Kidney (tissue), 13 donors: ENCODE measurements at regions not wholly inside any gene's neighbourhood (a gene's known extent, or its start where the extent isn't known, plus 50 kb on each side); places are given as distances from the start of the nearest gene placed in this dataset.

Experiments used
- DNase-seq, 5 donors: peaks; one replicate each; pipeline ENCODE4 v3.0.0-alpha.2; 2013 to 2020
- FAIRE-seq: peaks from 2 replicates; lab custom pipeline; 2012; peaks lifted over from hg19 to GRCh38; lab: Jason Lieb, UNC
- H3K27ac ChIP-seq, 2 donors: one replicate each; pipeline ENCODE4 v1.7.0; 2013; ENCODE audit warnings: low read depth in 2 of 2, low read length in 2 of 2, inconsistent platforms in 1 of 2
- H3K27me3 ChIP-seq: one replicate; pipeline ENCODE4 v1.7.1; 2013; ENCODE audit warnings: low read length, inconsistent platforms; ENCODE audit not compliant: control insufficient read depth, insufficient read depth
- H3K36me3 ChIP-seq, 3 donors: one replicate each; pipeline versions ENCODE4 v1.7.0 to v1.7.1; 2013; ENCODE audit warnings: low read length in 3 of 3, control low read depth in 1 of 3, inconsistent platforms in 1 of 3; ENCODE audit not compliant: insufficient read depth in 3 of 3, control insufficient read depth in 2 of 3
- H3K4me1 ChIP-seq, 3 donors: one replicate each; pipeline versions ENCODE4 v1.7.0 to v1.7.1; 2013; ENCODE audit warnings: low read length in 3 of 3, inconsistent platforms in 1 of 3, low read depth in 1 of 3; ENCODE audit not compliant: control insufficient read depth in 2 of 3, insufficient read depth in 2 of 3
- H3K4me3 ChIP-seq, 3 donors: one replicate each; pipeline versions ENCODE4 v1.7.0 to v1.8.1; 2013; ENCODE audit warnings: low read length in 3 of 3, control low read depth in 1 of 3, inconsistent platforms in 1 of 3
- H3K9ac ChIP-seq, 3 donors: one replicate each; pipeline versions ENCODE4 v1.7.0 to v1.7.1; 2013; ENCODE audit warnings: low read length in 3 of 3, control low read depth in 1 of 3, inconsistent platforms in 1 of 3
- H3K9me3 ChIP-seq, 3 donors: one replicate each; pipeline versions ENCODE4 v1.7.0 to v1.7.1; 2013; ENCODE audit warnings: low read length in 3 of 3, control low read depth in 1 of 3, inconsistent platforms in 1 of 3; ENCODE audit not compliant: control insufficient read depth in 2 of 3, insufficient read depth in 1 of 3
- CTCF ChIP-seq: IDR thresholded peaks from 3 replicates; pipeline ENCODE4 v1.5.1; 2012; ENCODE audit warnings: mild to moderate bottlenecking, moderate library complexity, borderline replicate concordance; ENCODE audit not compliant: insufficient read depth; ENCODE audit errors: extremely low read depth
- intact Hi-C: fragments of 100-400 bp; cut with DNase I; formaldehyde crosslinking; loops from one replicate; pipeline ENCODE4 v1.11.1; 2022
- donor health status: control.
- donor health status: control.
- donor health status: control.
- donor health status: control.
- donor health status: control.
- donor health status: DM: yes; HTN: yes; CAD: no.
- donor health status: Normal renal cell carcinoma (clear cell type).

GRCh38 chr9:107683566-107683965, 194.0 kb upstream of the KLF4 start:
- TF ChIP-seq CTCF = no peak
- no peak for DNase-seq
- H3K9me3 ChIP-seq = no peaks in the 10 kb centered on the region
- H3K4me1 ChIP-seq = no peaks in the 10 kb centered on the region
- no peak overlapping the region for H3K27ac ChIP-seq
- intact Hi-C loops = no loop called here
- H3K9ac ChIP-seq = no peak overlapping the region
- H3K27me3 ChIP-seq = no peaks in the 10 kb centered on the region
- H3K4me3 ChIP-seq = no peak overlapping the region
- no peak for FAIRE-seq
- H3K36me3 ChIP-seq = no peaks in the 10 kb centered on the region

GRCh38 chr9:107681988-107682387, 192.4 kb upstream of the KLF4 start:
- no peak for DNase-seq
- Histone ChIP-seq H3K4me3 (no peak overlapping the region), H3K27me3 (no peaks in the 10 kb centered on the region), H3K36me3 (no peaks in the 10 kb centered on the region), H3K9ac (no peak overlapping the region), H3K4me1 (no peaks in the 10 kb centered on the region), H3K27ac (no peak overlapping the region), H3K9me3 (no peaks in the 10 kb centered on the region)
- no peak for FAIRE-seq
- intact Hi-C loops = no loop called here
- no peak for TF ChIP-seq CTCF

GRCh38 chr9:107675351-107676259, 186.0 kb upstream of the KLF4 start:
- no peak overlapping the region for H3K27ac ChIP-seq
- H3K9me3 ChIP-seq = no peaks in the 10 kb centered on the region
- intact Hi-C loops = no loop called here

More at GRCh38 chr9:107675351-107676259, 186.0 kb upstream of the KLF4 start:
- no peak overlapping the region for H3K4me3 ChIP-seq
- no peak for FAIRE-seq
- H3K4me1 ChIP-seq = no peaks in the 10 kb centered on the region
- DNase-seq = no peak
- H3K9ac ChIP-seq = no peak overlapping the region
- no peaks in the 10 kb centered on the region for H3K36me3 ChIP-seq
- TF ChIP-seq CTCF = no peak
- H3K27me3 ChIP-seq = no peaks in the 10 kb centered on the region
